Hepatocyte (in vitro differentiated cells): ENCODE measurements at regions not wholly inside any gene's neighbourhood (a gene's known extent, or its start where the extent isn't known, plus 50 kb on each side); places are given as distances from the start of the nearest gene placed in this dataset.

Experiments
- EZH2 ChIP-seq: fragments of 200-600 bp; sonication (generic); IDR thresholded peaks from 2 replicates; pipeline ENCODE4 v1.6.1; 2016; ENCODE audit warnings: antibody characterized with exemption, mild to moderate bottlenecking, borderline replicate concordance
- EZH2phosphoT487 ChIP-seq: fragments of 200-600 bp; sonication (generic); IDR thresholded peaks from one replicate; pipeline ENCODE4 v1.6.1; 2018; ENCODE audit warnings: antibody characterized with exemption, mild to moderate bottlenecking, low read depth, moderate library complexity; ENCODE audit not compliant: unreplicated experiment, severe bottlenecking
- TF ChIP-seq, protein P1 (sequence below): fragments of 200-600 bp; sonication (generic); IDR thresholded peaks from 2 replicates; pipeline ENCODE4 v1.5.1; 2016; ENCODE audit warnings: antibody characterized with exemption, mild to moderate bottlenecking; ENCODE audit not compliant: poor library complexity

DNA sequence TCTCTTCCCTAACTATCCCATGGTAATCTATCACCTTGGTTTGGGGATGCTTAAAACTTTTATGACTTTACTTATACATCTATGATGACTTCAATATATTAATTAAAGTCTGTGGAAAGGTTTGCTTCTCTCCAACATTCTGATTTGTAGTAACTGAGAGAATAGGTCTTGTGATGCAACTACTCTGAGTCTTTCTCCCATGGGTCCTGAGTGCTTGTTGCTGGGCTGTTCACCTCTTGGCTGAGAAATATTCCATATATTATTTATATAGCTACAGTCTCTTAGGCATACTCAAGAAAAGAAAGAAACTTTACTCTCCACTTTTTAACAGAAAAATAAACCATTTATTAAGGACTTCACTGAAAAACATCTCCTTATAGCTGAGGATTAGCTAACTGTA lies 119.3 kb upstream of the PLPPR5 start:
- TF ChIP-seq, protein P1, sequence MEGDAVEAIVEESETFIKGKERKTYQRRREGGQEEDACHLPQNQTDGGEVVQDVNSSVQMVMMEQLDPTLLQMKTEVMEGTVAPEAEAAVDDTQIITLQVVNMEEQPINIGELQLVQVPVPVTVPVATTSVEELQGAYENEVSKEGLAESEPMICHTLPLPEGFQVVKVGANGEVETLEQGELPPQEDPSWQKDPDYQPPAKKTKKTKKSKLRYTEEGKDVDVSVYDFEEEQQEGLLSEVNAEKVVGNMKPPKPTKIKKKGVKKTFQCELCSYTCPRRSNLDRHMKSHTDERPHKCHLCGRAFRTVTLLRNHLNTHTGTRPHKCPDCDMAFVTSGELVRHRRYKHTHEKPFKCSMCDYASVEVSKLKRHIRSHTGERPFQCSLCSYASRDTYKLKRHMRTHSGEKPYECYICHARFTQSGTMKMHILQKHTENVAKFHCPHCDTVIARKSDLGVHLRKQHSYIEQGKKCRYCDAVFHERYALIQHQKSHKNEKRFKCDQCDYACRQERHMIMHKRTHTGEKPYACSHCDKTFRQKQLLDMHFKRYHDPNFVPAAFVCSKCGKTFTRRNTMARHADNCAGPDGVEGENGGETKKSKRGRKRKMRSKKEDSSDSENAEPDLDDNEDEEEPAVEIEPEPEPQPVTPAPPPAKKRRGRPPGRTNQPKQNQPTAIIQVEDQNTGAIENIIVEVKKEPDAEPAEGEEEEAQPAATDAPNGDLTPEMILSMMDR = no peak
- TF ChIP-seq EZH2 (no peak), EZH2phosphoT487 (no peak)
